ENCODE measurements at regions not wholly inside any gene's neighbourhood (a gene's known extent, or its start where the extent isn't known, plus 50 kb on each side); places are given as distances from the start of the nearest gene placed in this dataset.
"Not testable (repeated sequence)": the region's sequence is repeated elsewhere in the genome, so short reads cannot be mapped to it uniquely, and the experiment has no call there.

DNA sequence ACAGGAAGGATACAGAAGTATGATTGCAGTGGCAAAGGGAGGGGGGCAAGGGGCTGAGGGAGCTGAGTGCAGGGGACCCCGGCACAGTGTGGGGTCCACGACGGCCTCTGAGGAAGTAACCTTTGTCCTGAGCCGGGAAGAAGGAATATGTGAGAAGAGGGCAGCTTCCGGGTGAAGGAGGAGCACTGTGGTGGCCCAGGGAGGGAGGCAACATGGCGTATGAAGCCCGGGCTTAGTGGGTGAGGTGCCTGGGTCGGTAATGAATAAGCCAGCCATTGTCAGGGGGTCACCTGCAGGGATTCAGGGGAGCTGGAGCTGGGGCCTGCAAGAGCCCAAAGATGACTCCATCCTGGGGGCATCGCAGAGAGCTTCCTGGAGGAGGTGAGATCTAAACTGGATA lies 200.4 kb downstream of the FOXD2 start:
- DNase-seq: no peak

DNA sequence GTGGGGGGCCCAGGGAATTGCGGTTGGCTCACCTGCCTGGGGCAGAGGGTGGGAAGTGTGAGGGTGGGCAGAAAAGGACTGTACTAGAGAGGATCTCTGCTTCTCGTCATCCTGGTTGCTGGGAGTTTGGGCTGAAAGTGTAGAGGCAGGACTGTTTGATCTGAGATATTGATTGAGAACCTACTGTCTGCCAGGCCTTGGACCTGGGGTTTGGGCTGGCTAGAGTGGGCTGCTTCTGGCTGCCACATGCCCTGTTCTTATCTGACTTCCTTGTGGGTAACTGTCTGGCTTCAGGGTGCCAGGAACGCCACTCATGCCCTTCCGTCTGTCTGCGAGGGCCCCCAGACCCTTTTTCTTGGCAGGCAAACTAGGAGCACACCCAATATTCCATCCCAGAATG lies 200.9 kb downstream of the FOXD2 start:
- no peak for DNase-seq

DNA sequence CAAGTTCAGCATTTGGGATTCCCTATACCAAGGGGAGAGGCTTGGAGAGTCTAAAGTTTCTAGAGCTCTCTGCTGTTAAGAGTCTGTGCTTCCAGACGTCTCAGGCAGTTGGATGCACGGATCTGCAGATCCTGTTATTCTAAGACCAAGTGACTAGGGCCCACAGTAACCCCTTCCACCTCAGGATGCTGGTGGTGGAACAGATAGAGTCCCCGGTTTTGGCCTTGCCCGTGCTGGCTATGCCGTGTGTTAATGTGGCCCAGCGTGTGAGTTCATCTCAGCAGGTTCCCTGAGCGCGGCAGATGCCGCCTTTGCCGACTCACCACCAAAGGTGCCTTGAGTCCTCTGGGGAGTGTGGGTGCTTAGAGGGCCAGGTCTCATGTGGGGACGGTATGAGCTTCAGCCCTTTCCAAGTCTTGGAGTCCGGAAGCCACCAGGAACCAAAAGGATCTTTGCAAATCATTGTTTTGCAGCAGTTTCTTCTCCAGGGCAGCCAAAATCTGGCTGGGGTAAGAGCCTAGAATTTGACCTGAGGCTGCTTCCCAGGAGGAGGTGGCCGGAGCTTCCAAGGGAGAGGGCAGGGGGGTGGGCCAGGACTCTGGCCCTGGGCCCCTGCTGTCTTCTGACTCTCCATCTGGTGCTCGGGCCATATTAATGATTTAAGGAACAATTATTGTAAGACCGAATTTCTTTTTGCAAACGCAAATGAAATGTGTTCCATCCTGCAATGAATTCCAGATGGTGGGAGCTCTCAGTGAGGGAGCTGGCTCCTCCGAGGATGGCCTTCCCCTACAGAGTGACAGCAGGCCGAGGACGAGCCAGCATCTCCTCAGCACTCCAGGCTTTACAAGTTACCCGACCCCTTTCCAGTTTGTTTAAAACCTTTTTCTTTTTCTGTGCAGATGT lies 205.7 kb downstream of the FOXD2 start:
- no peak for DNase-seq

DNA sequence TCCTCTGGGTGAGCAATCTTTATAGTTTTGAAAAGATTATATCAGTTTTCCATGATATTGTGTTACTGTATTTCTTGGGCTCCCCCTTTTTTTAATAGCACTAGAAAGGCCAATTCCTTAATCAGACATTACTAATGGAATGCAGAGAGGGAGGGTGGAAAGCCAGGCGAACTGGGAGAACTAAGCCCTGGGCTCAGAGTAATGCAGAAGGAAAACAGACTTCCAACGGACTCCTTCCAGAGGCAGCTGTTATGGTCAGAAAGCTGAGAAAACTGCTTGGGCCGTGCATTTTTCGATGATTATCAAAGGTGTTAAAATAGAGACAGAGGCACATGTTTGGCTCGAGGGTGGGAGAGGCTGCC lies 206.3 kb downstream of the FOXD2 start:
- no peak for DNase-seq

DNA sequence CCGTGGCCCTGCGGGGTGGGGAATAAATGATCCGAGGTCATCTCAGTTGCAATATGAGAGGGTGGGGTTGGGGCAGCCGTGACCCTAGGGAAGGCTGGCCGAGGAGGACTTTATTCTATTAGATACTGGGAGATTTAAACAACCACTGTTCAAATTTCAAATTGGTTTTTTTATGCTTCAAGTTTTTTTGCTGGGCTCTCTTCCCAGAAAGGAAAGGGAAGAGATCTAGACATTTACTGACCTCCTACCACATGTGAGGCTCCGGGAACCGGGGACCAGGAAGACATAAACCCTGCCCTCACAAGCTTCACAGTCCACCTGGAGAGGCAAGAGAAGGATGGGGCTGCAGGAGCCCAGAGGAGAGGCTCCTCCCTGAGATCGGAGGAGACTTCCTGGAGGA lies 207.3 kb downstream of the FOXD2 start:
- DNase-seq: no peak

DNA sequence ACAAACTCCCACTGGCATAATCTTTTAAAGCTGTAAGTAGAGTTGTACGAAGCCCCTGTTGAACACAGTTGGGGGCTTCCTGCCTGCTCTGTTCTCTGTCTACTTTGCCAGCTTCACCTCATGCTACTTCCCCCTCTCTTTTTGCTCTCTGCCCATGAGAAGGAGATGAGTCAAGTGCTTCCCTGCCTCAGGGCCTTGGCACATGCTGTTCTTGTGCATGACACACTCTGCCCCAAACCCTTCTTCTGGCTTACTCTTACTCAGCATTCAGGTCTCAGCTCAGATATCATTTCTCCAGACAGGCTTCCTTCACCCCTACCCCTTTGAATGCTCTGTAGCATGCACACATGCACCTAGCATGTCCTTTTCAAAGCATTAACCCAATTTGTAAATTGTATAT lies 208.8 kb downstream of the FOXD2 start:
- DNase-seq: no peak

DNA sequence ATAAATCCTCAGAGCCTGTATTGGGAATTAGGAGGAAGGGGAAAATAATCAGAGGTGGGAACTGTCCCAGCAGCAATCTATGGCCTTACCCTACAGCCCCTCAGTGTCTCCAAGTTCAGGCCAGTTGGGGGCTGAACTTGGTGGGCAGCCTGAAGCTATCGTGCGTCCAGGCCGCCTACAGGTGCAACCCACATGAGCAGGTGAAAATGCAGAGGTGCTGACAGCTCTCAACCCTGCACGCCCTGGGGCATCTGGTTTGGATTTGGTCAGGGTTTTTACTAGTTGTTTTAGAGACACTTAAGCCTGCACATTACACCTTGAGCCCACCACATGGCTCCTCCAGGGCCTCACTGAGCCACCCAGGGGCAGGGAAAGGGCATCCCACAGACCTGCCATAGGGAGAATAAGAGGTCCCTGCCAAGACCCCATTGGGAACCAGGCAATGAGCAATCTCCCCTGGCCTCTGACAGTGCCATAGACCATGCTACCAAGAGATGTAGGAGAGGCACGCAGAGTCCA lies 209.5 kb downstream of the FOXD2 start:
- DNase-seq: no peak

DNA sequence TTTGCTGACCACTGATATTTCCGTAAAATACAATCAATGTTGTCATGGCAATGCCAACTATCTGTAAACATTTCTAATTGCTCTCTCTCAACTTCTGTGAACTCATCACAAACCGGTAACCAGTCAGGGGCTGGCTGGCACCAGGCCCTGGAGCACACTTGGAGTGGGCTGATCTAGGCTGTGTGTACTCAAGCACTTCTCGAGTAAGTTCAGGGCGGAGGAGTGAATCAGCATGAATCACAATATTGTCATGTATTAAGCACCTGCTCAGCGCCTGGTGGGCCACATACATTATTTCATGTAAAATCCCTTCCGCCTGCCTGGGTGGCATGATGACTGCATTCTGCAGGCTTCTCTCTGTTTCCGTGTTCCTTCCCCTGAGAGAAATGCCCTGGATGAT lies 212.4 kb downstream of the FOXD2 start:
- DNase-seq: no peak

DNA sequence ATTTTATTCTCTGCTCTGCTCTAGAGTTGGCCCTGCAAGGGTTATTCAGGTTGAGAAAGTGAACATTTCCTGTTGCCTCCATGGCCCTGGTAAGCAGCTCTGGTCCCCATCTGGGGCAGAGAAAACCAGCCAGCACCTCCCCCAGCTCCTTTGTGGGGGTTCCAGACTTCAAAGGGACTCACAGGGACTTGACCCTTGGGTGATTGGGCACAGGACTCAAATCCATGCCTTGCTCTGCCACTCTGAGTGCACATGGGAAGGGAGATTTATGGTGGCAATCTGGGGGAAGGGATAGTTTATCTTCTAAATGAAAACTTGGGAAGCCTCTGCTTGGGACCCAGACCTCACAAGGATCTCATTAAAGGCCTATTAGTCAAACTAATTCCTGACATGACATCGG lies 212.8 kb downstream of the FOXD2 start:
- DNase-seq: no peak

DNA sequence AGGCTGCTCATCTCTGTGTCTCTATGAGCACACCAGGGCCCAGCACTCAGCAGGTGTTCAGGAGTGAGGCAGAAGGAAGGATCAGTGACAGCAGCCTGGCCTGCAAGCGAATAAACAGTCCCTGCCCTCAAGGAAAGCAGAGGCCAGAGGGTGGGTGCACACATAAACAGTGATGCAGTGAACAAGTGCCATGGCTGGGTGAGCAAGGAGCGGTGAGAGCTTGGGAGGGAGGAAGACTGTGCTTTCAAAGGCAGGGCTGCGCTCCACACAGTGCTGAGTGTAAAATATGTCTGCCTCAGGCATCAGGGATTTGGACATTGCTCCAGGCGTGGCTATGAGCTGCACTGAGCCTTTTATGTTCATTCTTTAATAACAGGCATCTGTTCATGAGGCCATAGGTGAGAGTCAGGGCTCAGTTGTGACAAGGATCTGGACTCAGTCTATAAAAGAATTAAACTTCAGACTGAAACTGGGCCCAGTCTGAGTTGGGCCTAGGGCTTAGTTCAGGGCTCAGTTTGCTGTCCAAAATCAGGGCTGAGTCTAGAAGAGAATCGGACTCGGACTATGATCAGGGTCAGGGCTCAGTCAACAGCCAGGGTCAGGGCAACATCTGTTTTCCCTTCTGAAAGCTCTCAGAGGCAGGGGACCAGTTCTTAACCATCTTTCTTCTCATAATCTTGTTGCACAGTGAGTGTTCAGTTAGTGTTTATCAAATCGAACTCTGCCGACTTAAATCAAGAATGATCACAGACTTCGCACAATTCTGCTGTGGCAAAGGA lies 213.7 kb downstream of the FOXD2 start:
- no peak for DNase-seq

DNA sequence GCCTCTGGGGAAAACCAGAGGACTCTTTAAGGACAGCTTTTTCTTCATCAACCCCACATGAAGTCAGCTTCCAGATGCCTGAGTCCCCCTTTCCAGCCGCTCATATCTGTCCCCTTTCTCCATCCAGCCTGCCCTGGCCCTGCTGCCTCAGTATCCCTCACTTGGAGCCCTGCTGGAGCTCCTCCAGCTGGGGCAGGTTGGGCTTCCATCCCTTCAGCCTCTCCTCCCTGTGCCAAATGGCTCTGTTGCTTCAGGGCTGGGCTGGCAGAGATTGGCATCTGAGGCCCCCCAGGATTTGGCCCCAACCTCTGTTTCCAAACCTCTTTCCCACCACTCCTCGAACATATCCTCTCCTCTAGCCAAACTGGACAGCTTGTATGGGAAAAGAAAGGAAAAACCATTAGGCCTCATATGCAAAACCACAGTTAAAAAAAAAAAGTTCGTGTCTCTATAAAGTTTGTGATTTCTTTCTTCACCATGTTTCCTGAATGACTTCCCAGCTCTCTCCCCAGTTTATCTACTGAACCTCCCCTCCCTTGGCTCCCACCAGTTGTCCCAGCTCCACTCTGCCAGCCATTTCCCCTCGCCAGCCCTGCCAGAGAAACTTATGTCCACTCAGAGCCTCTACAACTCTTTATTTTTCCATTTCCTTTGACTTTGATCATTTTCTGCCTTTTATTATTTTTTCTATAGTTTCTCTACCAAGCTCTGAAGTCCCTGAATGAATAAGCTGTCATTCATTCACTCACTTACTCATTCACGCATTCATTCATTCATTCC lies 217.9 kb downstream of the FOXD2 start:
- DNase-seq: no peak

DNA sequence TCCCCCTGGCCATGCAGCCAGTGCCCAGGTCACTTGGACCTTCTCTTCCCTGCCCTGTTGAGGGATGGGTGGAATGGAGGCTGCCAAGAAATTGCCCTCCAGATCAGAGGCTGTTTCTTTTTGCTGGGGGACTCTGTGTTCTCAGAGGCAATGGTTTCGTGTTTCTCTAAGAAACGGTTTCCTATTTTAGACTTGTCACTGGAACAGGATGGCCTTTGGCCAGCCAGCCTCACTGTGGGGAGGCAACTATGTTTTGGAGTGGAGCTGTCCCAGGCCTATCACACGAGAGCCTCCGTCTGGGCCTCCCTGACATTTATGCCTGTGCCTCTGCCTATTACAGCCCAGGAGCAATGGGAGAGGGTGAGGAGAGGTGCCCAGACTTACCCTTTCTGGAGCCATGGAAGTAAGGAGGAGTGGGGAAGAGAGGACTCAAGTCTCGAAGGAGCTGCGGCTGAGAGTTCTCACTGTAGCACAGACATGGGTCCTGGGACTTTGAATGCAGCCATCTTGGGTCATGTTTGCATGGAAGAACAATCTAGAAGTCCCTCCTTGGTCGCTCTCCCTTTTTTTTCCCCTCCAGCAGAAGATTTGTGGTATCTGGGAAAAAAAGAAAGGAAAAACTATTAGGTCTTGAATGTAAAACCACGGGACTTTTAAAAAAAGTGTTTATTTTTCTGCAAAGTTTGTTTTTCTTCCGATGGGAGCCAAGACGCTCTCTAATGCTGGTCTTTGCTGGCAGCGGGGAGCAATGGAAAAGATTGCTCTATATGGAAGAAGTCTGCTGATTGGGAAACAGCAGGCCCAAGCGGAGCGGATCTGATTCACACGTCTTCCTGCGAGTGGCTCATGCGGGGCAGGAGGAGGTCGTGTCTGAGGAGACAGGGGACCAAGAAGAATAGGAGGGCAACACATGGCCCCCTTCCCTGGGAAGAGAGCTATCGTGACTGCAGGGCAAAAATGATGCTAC lies 219.2 kb downstream of the FOXD2 start:
- DNase-seq: no peak

DNA sequence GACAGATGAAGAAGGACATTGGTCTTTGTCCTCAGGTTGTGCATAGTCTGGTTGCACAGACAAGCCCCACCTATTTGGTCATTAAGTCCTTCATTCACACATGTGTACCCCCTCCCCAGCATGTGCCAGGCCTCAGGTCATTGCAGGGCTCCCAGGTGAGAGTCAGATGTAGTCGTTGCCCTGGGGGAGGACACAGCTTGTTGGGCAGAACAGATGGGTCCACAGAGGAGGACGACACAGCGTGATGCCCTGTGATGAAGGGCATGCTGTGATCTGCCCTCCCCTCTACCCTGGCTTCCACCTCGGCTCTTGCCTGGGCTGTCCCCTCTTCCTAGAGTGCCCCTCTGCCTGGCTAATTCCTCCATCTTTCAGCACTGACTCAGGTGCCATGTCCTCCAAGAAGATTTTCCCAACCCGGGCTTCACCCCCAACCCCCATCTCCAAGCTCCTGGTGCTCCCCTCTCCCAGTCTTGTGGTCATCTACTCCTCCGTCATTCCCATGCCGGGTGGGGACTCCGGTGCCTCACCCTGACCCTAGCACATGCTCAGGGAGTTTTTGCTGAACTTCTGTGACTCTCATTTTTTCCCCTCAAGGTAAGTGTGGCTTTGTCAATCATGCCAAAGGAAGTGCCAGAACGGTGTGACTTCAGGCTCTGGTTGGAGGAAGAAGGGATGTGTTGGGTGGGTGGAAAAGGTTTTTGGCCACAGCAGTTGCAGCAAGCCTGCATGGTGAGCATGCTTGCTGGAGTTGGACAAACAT lies 220.5 kb downstream of the FOXD2 start:
- no peak for DNase-seq

DNA sequence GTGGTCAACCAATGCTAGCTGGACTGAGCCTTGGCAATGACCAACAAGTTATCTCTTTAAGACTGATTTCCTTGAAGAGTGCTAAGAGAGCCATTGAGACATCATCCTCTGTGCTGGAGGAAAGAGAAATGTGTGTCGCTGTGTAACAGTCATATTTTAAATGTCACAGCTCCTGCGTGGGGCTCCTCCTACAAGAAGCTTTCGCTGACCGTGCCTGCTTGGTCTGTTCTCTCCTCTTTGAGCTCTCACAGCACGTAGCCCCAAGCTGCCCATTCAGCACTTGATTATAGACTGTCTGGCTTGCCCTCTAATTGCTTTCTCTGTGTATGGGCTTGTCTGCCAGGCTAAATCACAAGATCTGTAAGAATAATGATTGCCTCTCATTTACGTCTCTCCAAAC lies 221.3 kb downstream of the FOXD2 start:
- no peak for DNase-seq

DNA sequence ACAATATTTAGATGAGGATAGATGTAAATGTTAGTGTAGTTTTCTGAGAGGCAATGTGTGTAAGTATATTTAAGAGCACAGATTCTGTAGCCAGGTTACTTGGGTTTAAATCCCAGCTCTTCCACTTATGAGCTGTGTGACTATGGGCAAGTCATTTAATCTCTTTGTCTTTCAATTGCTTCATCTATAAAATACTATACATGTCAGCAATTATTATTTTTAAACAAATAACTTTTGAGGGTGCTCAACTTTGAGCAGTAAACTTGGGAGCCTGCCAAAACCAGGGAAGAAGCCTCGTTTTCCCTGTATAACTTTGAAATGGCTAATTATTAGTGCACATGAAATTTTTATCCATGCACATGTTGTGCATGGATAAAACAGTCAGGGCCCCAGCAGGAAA lies 222.8 kb downstream of the FOXD2 start:
- no peak for DNase-seq

DNA sequence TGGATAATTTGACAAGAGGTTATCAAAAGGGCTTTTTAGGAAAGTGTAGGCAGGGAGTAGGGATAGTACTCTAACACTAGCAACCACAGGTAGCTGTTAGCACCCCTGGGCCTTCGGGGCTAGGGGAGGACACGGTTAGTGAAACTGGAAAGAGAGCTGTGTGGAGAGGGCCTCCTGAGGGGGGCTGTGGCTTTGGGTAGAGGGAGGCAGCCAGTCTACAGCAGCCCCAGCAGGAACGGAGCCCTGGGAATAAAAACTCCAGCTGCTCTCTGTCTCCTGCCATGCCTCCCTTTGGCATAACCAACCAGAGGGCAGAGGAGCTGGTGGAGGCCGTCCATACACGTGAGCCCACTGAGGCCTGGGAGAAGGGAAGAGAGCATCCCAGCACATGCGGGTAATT lies 223.2 kb downstream of the FOXD2 start:
- no peak for DNase-seq

DNA sequence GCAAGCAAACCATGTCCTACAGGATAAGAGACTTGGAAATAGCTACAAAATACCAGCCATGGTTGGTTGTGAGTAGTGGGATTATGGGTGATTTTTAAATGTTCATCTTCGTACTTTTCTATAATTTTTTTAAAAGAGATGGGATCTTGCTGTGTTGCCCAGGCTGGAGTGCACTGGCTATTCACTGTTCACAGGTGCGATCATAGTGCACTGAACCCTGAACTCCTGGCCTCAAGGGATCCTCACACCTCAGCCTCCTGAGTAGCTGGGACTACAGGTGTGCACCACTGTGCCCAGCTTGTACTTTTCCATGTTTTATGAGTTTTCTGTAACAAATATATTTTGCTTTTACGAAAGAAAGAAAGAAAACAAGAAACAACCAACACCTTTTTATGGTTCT lies 224.2 kb downstream of the FOXD2 start:
- DNase-seq: no peak

DNA sequence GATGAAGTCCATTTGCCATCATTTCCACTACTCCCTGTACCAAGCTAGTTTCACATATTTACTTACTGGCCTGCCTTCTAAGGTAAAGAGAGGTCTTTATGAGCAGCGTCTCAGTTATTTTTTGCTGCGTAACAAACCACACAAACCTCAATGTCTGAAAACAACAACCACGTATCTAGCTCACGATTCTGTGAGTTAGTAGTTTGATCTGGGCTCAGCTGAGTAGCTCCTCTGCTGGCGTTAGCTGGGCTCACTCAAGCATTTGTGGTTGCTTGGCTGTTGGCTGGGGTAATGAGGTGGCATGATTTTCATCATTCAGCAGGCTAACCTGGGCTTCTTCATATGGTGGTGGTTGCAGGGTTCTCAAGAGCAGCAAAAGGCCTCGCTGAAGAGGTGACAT lies 225.4 kb downstream of the FOXD2 start:
- DNase-seq: peak; percentile 3

DNA sequence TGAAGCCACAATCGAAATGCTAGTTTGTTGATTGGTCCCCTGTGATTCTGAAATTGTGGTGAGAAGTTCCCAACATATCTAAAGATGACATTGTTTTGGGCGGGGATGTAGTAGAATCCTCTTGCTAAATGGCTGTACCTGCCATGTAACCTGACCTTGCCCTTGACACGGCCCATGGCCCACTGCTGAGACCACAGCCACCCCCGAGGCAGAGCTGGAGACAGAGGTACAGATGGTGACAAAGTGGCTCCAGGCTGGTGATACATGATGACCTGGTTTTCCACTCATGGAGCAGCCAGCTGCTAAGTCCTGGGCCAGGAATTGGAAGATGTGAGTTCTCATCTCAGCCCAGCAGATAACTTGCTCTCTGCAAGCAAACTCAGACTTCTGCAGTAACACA lies 226.5 kb downstream of the FOXD2 start:
- DNase-seq: no peak

DNA sequence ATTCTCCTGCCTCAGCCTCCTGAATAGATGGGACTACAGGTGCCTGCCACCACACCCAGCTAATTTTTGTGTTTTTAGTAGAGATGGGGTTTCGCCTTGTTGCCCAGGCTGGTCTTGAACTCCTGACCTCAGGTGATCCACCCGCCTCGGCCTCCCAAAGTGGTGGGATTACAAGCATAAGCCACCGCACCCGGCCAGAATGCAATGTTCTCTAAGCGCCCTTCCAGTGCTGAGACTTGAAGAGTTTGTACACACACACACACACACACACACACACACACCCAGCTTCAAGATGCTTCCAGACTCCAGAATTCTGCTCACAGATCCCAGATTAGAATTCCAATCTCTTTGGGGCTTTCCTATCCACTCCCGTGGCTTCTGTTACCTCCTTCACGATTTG lies 227.1 kb downstream of the FOXD2 start:
- not testable (repeated sequence) for DNase-seq

DNA sequence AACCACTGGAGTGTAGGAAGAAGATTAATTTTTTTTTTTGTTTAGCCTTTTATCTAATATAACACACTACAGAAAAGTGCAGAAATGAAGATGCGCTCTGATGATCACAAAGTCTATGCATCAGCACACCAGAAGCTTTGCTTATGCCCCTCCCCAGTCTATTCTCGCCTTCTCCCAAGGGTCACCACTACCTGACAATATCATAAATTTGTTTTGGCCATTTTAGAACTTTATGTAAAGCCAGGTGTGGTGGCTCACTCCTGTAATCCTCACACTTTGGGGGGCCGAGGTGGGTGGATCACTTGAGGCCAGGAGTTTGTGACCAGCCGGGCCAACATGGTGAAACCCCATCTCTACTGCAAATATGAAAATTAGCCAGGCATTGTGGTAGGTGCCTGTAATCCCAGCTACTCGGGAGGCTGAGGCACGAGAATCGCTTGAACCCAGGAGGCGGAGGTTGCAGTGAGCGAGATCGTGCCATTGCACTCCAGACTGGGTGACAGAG lies 231.3 kb downstream of the FOXD2 start:
- DNase-seq: no peak

Data from hematopoietic multipotent progenitor cell treated with erythropoietin and hydrocortisone succinate and interleukin-3 and kit ligand, for 6 days (in vitro differentiated cells).